Tibial artery (tissue), 4 donors: ENCODE measurements at regions not wholly inside any gene's neighbourhood (a gene's known extent, or its start where the extent isn't known, plus 50 kb on each side); places are given as distances from the start of the nearest gene placed in this dataset.

Source experiments
- DNase-seq, 2 donors: peaks; one replicate each; pipeline ENCODE4 v3.0.0-alpha.2; 2019
- H3K27ac ChIP-seq, 2 donors: fragments of 200-600 bp; sonication (generic) in 1 of 2; 1 replicate in 1 of 2; 2 replicates in 1 of 2; pipeline ENCODE4 v1.5.1; 2018 to 2019; ENCODE audit warnings: mild to moderate bottlenecking in 1 of 2
- H3K27me3 ChIP-seq, 2 donors: fragments of 200-600 bp; sonication (generic) in 1 of 2; one replicate each; pipeline versions ENCODE4 v1.5.1 to v1.6.0; 2016 to 2019
- H3K36me3 ChIP-seq, 3 donors: fragments of 200-600 bp; sonication (generic) in 2 of 3; one replicate each; pipeline ENCODE4 v1.5.1; 2016 to 2019; ENCODE audit warnings: mild to moderate bottlenecking in 2 of 3
- H3K4me1 ChIP-seq, 4 donors: fragments of 200-600 bp; sonication (generic) in 2 of 4; 1 replicate in 3 of 4; 2 replicates in 1 of 4; pipeline ENCODE4 v1.5.1; 2016 to 2019
- H3K4me3 ChIP-seq, 2 donors: fragments of 200-600 bp; sonication (generic) in 1 of 2; 1 replicate in 1 of 2; 2 replicates in 1 of 2; pipeline ENCODE4 v1.5.1; 2018 to 2019; ENCODE audit warnings: mild to moderate bottlenecking in 2 of 2
- H3K9me3 ChIP-seq, 3 donors: fragments of 200-600 bp; sonication (generic) in 1 of 3; one replicate each; pipeline ENCODE4 v1.5.1; 2016 to 2019
- intact Hi-C: fragments of 100-400 bp; cut with DNase I; formaldehyde crosslinking; loops from one replicate; pipeline ENCODE4 v1.15.0; 2023; ENCODE audit warnings: low total_unique reads
- TF ChIP-seq, protein P1 (sequence below), 2 experiments: fragments of 200-600 bp in 1 of 2; fragments of 450-650 bp in 1 of 2; IDR thresholded peaks; one replicate each; pipeline ENCODE4 v1.5.1; 2017 to 2019; ENCODE audit warnings: antibody characterized with exemption in 2 of 2, mild to moderate bottlenecking in 1 of 2, moderate library complexity in 1 of 2

DNA sequence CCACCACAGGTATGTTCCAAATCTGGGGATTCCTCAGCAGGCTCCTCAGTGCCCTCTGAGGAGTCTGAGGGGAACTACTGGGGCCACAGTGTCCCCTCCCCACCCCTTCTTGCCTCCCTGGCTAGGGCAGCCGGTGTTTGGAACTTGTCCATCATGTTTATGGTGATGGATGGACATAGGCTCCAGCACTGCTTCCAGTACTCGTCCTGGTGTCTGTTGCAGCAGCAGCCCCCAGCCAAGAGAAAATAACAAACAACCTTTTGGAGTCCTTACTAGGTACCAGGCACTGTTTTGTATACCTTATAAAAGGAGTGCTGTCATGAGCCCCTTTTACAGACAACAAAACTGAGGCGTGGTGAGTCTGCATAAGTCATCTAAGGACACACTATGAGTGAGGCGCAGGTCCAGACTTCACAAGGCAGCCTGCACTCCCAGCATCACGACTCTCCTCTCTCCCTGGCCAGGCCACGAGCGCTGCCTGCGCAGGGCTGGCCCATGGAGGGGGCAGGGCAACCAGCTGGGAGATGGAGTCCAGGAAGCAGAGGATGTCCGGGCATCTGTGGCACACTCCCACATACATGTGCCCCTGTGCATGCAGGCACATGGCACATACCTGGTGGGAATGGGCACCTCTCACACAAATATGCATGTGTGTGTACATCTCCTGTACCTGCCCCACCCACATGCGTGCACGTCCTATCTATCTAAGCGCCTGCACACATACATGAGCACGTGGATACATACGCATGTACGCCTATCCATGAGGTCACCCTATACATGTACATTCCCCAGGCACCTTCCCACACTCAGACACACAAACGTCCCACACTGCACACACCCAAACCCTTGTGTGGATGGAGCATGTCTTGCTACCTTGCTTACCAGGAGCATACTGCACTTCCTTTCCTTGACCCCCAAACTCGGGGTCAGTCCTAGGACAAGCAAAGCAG is 152.7 kb downstream of the VEGFA start:
- intact Hi-C loops = no loop called here
- peaks cover 0 to 7% (median 5%) of the 10 kb centered on the region in 4 donors for H3K4me1 ChIP-seq
- no peaks in the 10 kb centered on the region for H3K9me3 ChIP-seq
- H3K36me3 ChIP-seq = no peaks in the 10 kb centered on the region
- H3K27ac ChIP-seq = no peak overlapping the region
- no peaks in the 10 kb centered on the region for H3K27me3 ChIP-seq
- TF ChIP-seq, protein P1, sequence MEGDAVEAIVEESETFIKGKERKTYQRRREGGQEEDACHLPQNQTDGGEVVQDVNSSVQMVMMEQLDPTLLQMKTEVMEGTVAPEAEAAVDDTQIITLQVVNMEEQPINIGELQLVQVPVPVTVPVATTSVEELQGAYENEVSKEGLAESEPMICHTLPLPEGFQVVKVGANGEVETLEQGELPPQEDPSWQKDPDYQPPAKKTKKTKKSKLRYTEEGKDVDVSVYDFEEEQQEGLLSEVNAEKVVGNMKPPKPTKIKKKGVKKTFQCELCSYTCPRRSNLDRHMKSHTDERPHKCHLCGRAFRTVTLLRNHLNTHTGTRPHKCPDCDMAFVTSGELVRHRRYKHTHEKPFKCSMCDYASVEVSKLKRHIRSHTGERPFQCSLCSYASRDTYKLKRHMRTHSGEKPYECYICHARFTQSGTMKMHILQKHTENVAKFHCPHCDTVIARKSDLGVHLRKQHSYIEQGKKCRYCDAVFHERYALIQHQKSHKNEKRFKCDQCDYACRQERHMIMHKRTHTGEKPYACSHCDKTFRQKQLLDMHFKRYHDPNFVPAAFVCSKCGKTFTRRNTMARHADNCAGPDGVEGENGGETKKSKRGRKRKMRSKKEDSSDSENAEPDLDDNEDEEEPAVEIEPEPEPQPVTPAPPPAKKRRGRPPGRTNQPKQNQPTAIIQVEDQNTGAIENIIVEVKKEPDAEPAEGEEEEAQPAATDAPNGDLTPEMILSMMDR (IDR thresholded peaks at IDR 0.05) = no peak
- peak in 1 of 2 donors; percentile 41 for DNase-seq
- H3K4me3 ChIP-seq = no peak overlapping the region

DNA sequence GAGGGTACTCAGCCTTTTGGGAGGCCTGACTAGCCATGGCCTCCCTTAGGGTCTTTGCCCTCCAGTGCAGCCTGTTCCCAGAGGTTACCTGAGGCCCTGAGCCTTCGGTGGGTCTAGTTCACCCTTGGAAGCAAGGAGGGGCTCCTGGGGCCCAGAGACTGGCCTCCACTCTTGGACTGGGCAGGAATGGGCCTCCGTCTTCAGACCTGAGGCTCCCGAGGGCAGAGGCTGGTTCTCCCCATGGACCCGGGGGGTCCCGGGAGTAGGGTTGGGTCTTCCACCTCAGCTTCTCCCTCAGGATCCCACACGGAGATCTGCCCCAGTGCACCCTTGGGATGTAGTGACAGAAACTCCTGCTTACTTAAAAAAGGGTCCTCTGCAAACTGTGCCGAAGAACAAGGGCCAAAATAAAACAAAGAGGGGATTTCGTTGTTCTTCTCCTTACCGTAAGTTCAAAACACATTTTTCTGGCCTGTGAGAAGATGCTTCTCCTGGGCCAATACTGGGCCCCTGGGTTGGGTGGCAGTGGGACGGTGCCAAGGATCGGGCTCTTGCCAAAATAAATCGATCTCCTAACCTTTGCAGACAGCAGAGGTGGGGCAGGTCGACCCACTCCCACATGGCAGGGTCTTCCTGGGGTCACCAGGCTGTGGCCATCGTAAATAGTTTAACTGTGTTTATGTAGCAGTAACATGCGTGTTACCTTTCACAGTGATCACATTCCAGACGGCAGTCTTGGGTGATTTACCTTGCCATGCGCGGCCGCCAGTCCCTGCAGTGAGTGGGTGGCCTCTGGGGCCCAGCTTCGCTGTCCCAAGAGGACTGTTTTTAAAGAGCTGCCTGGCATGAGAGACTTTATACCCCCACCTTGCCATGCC is 151.8 kb downstream of the VEGFA start:
- TF ChIP-seq, protein P1 (IDR thresholded peaks at IDR 0.05) = no peak
- intact Hi-C loops = no loop called here
- no peaks in the 10 kb centered on the region for H3K36me3 ChIP-seq

DNA sequence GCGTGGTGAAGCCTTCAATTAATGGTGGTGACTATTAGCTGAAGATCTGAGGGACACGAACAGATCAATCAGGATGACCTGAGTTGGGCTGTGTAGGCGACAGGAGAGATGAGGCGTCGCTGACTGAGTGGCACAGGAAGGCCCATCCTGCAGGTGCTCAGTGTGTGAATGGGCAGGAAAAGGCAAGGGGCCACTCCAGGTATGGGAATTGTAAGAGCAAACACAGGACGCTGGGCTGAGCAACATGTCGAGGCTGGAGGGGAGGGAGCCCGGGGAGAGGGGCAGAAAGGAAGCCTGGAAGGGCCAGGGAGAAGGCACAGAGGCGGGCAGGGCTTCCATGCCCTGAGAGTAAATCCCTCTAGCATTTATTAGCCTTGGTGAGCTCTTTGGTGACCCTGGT is 151.0 kb downstream of the VEGFA start:
- no peak overlapping the region for H3K27ac ChIP-seq
- peaks cover 0 to 7% (median 5%) of the 10 kb centered on the region in 4 donors for H3K4me1 ChIP-seq
- no peak overlapping the region for H3K4me3 ChIP-seq
- intact Hi-C loops = no loop called here
- no peaks in the 10 kb centered on the region for H3K27me3 ChIP-seq
- no peaks in the 10 kb centered on the region for H3K36me3 ChIP-seq
- TF ChIP-seq, protein P1 (IDR thresholded peaks at IDR 0.05) = no peak
- no peaks in the 10 kb centered on the region for H3K9me3 ChIP-seq
- DNase-seq = no peak

More for the DNA sequence above, 151.8 kb downstream of the VEGFA start:
- H3K9me3 ChIP-seq = no peaks in the 10 kb centered on the region
- peak in 1 of 2 donors; percentile 43 for DNase-seq
- H3K4me1 ChIP-seq = peaks cover 0 to 7% (median 5%) of the 10 kb centered on the region in 4 donors
- H3K4me3 ChIP-seq = no peak overlapping the region
- H3K27me3 ChIP-seq = no peaks in the 10 kb centered on the region
- H3K27ac ChIP-seq = no peak overlapping the region

DNA sequence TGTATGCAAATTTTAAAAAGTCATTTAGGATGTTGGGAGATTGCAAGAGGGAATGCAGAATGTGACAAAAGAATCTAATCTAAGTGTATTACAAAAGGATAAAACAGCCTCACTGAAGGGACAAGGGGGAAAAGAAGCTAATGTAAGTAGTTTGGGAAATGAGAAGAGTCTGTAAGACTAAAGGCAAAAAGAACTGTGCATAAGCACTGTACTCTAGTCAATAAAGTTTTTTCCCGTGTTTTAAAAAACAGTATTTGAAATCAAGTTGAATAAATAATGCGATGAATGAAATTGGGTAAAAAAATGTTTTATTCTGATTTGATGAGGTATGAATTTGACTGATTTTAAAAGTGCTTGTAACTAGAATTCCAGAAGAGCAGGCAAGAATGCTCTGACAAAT is 149.8 kb downstream of the VEGFA start:
- Histone ChIP-seq H3K9me3 (no peaks in the 10 kb centered on the region), H3K36me3 (no peaks in the 10 kb centered on the region), H3K27ac (no peak overlapping the region), H3K4me1 (peaks cover 0 to 7% (median 5%) of the 10 kb centered on the region in 4 donors), H3K4me3 (no peak overlapping the region), H3K27me3 (no peaks in the 10 kb centered on the region)
- intact Hi-C loops = no loop called here
- TF ChIP-seq, protein P1 (IDR thresholded peaks at IDR 0.05) = no peak
- no peak for DNase-seq

DNA sequence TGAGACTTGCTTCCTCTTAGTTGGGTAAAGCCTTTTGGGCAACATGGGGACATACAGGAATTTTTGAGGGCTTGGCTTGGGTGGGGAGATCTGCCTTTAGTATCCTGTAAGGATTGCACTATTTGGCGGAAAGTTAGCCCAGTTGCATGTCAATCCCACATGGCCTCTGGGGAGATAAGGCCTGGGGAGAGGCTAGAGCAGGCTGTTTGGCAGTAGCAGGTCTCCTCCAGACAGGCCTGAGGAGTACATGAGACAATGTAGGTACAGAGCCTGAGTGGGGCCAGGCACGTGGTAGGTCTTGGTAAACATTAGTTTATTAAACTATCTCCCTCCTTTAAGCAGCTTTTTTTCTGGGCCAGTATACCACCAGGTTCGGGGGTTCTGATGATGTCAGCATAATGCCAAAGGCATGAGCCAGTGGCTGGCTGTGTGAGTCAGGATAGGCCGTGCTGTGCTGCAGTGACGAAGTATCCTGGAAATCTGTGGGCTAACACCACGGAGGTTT is 147.9 kb downstream of the VEGFA start:
- no peaks in the 10 kb centered on the region for H3K36me3 ChIP-seq
- no peak for DNase-seq
- H3K4me3 ChIP-seq = no peak overlapping the region
- TF ChIP-seq, protein P1 (IDR thresholded peaks at IDR 0.05) = no peak
- no peak overlapping the region for H3K27ac ChIP-seq
- no peaks in the 10 kb centered on the region for H3K27me3 ChIP-seq
- no peaks in the 10 kb centered on the region for H3K9me3 ChIP-seq
- intact Hi-C loops = no loop called here
- H3K4me1 ChIP-seq = no peaks in the 10 kb centered on the region
